ENCODE measurements at regions not wholly inside any gene's neighbourhood (a gene's known extent, or its start where the extent isn't known, plus 50 kb on each side); places are given as distances from the start of the nearest gene placed in this dataset.

DNA sequence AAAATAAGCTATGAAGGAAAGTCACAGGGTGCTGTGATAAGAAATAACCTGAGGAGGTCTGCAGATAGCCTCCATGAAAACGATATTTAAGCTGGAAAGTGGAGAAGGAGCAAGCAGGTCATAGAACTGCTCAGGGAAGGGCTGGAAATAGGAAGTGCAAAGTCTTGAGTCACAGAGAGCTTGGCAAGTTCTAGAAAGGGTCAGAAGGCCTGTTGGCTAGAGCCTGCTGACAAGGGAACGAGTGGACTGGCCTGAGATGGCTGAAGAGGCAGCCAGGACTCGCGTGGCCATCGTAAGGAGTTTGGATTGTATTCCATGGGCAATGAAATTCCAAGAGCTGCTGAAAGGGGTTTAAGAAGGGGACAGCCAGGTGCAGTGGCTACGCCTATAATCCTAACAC lies 64.7 kb upstream of the IL12A start:
- H3K36me3 Mint-ChIP-seq (ENCODE audit: insufficient read depth, unreplicated experiment): no peaks in the 10 kb centered on the region
- no peak for DNase-seq
- Histone ChIP-seq H3K9me3 (no peaks in the 10 kb centered on the region), H3K4me3 (ENCODE audit: low read depth, low read length) (no peak overlapping the region), H3K27me3 (replicated peaks; ENCODE audit: control insufficient read depth, insufficient read depth, low read length) (no peaks in the 10 kb centered on the region), H3K36me3 (ENCODE audit: control insufficient read depth, insufficient read depth, low read length) (no peaks in the 10 kb centered on the region), H3K4me1 (no peaks in the 10 kb centered on the region)
- CTCF ChIA-PET: interaction anchor here (0.6 kb wide), 1 partner anchor 24 kb away, joined by 3 read pairs; no protein-coding TSS in a partner anchor
- no peak overlapping the region for H3K4me3 Mint-ChIP-seq (ENCODE audit: unreplicated experiment)
- TF ChIP-seq, protein P1, sequence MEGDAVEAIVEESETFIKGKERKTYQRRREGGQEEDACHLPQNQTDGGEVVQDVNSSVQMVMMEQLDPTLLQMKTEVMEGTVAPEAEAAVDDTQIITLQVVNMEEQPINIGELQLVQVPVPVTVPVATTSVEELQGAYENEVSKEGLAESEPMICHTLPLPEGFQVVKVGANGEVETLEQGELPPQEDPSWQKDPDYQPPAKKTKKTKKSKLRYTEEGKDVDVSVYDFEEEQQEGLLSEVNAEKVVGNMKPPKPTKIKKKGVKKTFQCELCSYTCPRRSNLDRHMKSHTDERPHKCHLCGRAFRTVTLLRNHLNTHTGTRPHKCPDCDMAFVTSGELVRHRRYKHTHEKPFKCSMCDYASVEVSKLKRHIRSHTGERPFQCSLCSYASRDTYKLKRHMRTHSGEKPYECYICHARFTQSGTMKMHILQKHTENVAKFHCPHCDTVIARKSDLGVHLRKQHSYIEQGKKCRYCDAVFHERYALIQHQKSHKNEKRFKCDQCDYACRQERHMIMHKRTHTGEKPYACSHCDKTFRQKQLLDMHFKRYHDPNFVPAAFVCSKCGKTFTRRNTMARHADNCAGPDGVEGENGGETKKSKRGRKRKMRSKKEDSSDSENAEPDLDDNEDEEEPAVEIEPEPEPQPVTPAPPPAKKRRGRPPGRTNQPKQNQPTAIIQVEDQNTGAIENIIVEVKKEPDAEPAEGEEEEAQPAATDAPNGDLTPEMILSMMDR (IDR thresholded peaks at IDR 0.05; ENCODE audit: insufficient read depth in 1 of 2, low read depth in 1 of 2, low read length in 1 of 2, severe bottlenecking in 1 of 2, unreplicated experiment in 1 of 2): no peak
- intact Hi-C loops (cut with micrococcal nuclease; ENCODE audit: unreplicated experiment): no loop called here
- no TSS peak for BruUV-seq (replicated peaks)
- POLR2A ChIA-PET: no interaction called here
- H3K27ac Mint-ChIP-seq (ENCODE audit: unreplicated experiment): no peak overlapping the region
- no peaks in the 10 kb centered on the region for H3K27me3 Mint-ChIP-seq (ENCODE audit: insufficient read depth, unreplicated experiment)
- H3K9me3 Mint-ChIP-seq (ENCODE audit: unreplicated experiment): no peaks in the 10 kb centered on the region
- no peaks in the 10 kb centered on the region for H3K4me1 Mint-ChIP-seq (ENCODE audit: low read depth, unreplicated experiment)

DNA sequence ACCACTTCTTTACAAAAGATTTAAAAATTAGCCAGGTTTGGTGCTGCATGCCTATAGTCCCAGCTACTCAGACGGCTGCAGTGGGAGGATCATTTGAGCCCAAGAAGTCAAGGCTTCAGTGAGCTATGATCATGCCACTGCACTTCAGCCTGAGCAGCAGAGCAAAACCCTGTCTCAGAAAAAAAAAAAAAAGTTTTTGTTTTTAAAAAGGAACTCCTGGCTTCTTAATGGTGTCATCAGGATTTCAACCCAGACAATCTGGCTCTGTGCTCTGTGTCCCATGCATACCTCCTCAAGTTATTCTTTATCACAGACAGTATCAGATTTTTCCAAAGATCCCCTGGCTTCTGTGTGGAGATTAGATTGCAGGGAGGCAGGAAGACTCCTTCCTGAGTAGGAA lies 64.2 kb upstream of the IL12A start:
- BruUV-seq (replicated peaks): no TSS peak
- Histone ChIP-seq H3K4me3 (ENCODE audit: low read depth, low read length) (no peak overlapping the region), H3K27me3 (replicated peaks; ENCODE audit: control insufficient read depth, insufficient read depth, low read length) (no peaks in the 10 kb centered on the region), H3K9me3 (no peaks in the 10 kb centered on the region), H3K36me3 (ENCODE audit: control insufficient read depth, insufficient read depth, low read length) (no peaks in the 10 kb centered on the region), H3K4me1 (no peaks in the 10 kb centered on the region)
- ChIA-PET POLR2A (no interaction called here), CTCF (interaction anchor here (0.6 kb wide), 1 partner anchor 25 kb away, joined by 3 read pairs; no protein-coding TSS in a partner anchor)
- Mint-ChIP-seq H3K4me1 (ENCODE audit: low read depth, unreplicated experiment) (no peaks in the 10 kb centered on the region), H3K27ac (ENCODE audit: unreplicated experiment) (no peak overlapping the region), H3K4me3 (ENCODE audit: unreplicated experiment) (no peak overlapping the region), H3K9me3 (ENCODE audit: unreplicated experiment) (no peaks in the 10 kb centered on the region), H3K27me3 (ENCODE audit: insufficient read depth, unreplicated experiment) (no peaks in the 10 kb centered on the region), H3K36me3 (ENCODE audit: insufficient read depth, unreplicated experiment) (no peaks in the 10 kb centered on the region)
- intact Hi-C loops (cut with micrococcal nuclease; ENCODE audit: unreplicated experiment): no loop called here
- TF ChIP-seq, protein P1 (IDR thresholded peaks at IDR 0.05; ENCODE audit: insufficient read depth in 1 of 2, low read depth in 1 of 2, low read length in 1 of 2, severe bottlenecking in 1 of 2, unreplicated experiment in 1 of 2): no peak
- DNase-seq: no peak

DNA sequence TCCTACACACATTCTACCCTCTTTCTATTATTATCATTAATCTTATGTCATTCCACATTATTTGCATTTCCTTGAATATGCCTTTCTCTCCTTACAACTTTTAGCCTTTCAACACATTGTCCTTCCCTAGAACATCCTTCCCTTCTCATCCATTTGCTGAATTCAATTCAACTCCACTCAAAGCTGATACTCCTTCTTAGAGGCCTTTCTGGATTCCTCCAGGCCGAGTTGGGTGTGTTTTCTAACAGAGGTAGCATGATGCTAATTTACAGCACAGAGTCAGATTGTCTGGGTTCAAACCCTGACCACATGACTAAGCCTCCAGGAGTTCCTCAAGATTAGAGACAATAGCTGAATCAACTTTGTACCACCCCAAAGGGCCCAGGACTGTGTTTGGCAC lies 63.4 kb upstream of the IL12A start:
- CTCF ChIA-PET: no interaction called here
- H3K27me3 Mint-ChIP-seq (ENCODE audit: insufficient read depth, unreplicated experiment): no peaks in the 10 kb centered on the region

More for the DNA sequence above, 63.4 kb upstream of the IL12A start:
- H3K9me3 Mint-ChIP-seq (ENCODE audit: unreplicated experiment): no peaks in the 10 kb centered on the region
- Histone ChIP-seq H3K4me3 (ENCODE audit: low read depth, low read length) (no peak overlapping the region), H3K9me3 (no peaks in the 10 kb centered on the region), H3K4me1 (no peaks in the 10 kb centered on the region), H3K36me3 (ENCODE audit: control insufficient read depth, insufficient read depth, low read length) (no peaks in the 10 kb centered on the region), H3K27me3 (replicated peaks; ENCODE audit: control insufficient read depth, insufficient read depth, low read length) (no peaks in the 10 kb centered on the region)
- TF ChIP-seq, protein P1 (IDR thresholded peaks at IDR 0.05; ENCODE audit: insufficient read depth in 1 of 2, low read depth in 1 of 2, low read length in 1 of 2, severe bottlenecking in 1 of 2, unreplicated experiment in 1 of 2): no peak
- POLR2A ChIA-PET: no interaction called here
- no peak overlapping the region for H3K4me3 Mint-ChIP-seq (ENCODE audit: unreplicated experiment)
- no TSS peak for BruUV-seq (replicated peaks)
- no peaks in the 10 kb centered on the region for H3K4me1 Mint-ChIP-seq (ENCODE audit: low read depth, unreplicated experiment)
- no peak overlapping the region for H3K27ac Mint-ChIP-seq (ENCODE audit: unreplicated experiment)
- no peaks in the 10 kb centered on the region for H3K36me3 Mint-ChIP-seq (ENCODE audit: insufficient read depth, unreplicated experiment)
- DNase-seq: no peak
- intact Hi-C loops (cut with micrococcal nuclease; ENCODE audit: unreplicated experiment): no loop called here
